Bronchial epithelial cell (primary cell): ENCODE measurements at regions not wholly inside any gene's neighbourhood (a gene's known extent, or its start where the extent isn't known, plus 50 kb on each side); places are given as distances from the start of the nearest gene placed in this dataset.

ENCODE experiments used
- DNase-seq: peaks from one replicate; pipeline ENCODE4 v3.0.0-alpha.2; 2010; ENCODE audit warnings: low read depth
- FAIRE-seq: peaks from 2 replicates; lab custom pipeline; 2011; peaks lifted over from hg19 to GRCh38; lab: Jason Lieb, UNC
- H3K27me3 ChIP-seq: 2 replicates; pipeline ENCODE4 v1.5.1; 2011; ENCODE audit warnings: low read length; ENCODE audit not compliant: control insufficient read depth, insufficient read depth
- H3K36me3 ChIP-seq: 2 replicates; pipeline ENCODE4 v1.5.1; 2011; ENCODE audit warnings: low read length; ENCODE audit not compliant: control insufficient read depth, insufficient read depth
- H3K4me3 ChIP-seq: 2 replicates; pipeline ENCODE4 v1.5.1; 2011; ENCODE audit warnings: mild to moderate bottlenecking, low read depth, low read length, control low read depth
- TF ChIP-seq, protein P1 (sequence below): IDR thresholded peaks from 2 replicates; pipeline ENCODE4 v1.5.1; 2011; ENCODE audit warnings: mild to moderate bottlenecking, moderate library complexity, low read length, control low read depth, inconsistent platforms; ENCODE audit not compliant: insufficient read depth, severe bottlenecking

DNA sequence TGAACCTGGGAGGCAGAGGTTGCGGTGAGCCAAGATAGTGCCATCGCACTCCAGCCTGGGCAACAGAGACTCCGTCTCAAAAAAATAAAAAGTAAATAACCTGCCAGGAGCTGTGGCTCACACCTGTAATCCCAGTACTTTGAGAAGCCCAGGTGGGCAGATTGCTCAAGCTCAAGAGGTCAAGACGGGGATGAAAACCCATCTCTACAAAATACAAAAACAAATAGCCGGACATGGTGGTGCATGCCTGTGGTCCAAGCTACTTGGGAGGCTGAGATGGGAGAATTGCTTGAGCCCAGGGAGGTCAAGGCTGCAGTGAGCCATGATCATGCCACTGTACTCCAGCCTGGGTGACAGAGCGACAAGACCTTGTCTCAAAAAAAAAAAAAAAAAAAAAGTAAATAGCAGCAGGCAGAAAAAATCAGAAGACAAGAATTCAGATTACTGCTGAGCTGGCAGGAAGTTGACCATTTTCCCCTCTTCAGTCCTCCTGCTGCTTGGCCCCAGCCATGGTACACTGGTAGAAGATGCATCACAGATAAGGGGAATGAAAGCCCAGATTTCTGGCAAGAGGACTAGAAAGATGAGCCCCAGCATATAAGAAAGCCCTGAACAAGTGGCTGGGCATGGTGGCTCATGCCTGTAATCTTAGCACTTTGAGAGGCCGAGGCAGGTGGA, 97.6 kb downstream of the TOMM20 start:
- TF ChIP-seq, protein P1, sequence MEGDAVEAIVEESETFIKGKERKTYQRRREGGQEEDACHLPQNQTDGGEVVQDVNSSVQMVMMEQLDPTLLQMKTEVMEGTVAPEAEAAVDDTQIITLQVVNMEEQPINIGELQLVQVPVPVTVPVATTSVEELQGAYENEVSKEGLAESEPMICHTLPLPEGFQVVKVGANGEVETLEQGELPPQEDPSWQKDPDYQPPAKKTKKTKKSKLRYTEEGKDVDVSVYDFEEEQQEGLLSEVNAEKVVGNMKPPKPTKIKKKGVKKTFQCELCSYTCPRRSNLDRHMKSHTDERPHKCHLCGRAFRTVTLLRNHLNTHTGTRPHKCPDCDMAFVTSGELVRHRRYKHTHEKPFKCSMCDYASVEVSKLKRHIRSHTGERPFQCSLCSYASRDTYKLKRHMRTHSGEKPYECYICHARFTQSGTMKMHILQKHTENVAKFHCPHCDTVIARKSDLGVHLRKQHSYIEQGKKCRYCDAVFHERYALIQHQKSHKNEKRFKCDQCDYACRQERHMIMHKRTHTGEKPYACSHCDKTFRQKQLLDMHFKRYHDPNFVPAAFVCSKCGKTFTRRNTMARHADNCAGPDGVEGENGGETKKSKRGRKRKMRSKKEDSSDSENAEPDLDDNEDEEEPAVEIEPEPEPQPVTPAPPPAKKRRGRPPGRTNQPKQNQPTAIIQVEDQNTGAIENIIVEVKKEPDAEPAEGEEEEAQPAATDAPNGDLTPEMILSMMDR, result no peak
- Histone ChIP-seq H3K27me3 (no peaks in the 10 kb centered on the region), H3K36me3 (no peaks in the 10 kb centered on the region), H3K4me3 (no peak overlapping the region)
- no peak for DNase-seq
- no peak for FAIRE-seq

DNA sequence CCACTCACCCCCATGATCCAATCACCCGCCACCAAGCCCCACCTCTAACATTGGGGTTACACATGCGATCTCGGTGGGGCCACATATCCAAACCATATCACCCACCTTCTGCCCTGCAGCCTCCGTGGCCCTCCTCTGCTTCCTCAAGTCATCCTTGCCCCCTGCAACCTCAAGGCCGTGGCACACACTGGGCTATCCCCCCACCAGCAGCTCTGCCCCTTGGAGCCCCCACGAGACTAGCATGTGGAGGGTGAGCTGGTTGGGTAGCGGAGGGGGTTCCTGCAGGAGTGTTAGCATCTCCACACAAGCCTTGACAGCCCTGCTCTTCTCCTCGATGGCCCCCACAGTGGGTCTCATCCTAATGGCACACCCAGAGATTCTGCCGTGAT, 100.8 kb downstream of the TOMM20 start:
- Histone ChIP-seq H3K4me3 (no peak overlapping the region), H3K36me3 (no peaks in the 10 kb centered on the region), H3K27me3 (no peaks in the 10 kb centered on the region)
- FAIRE-seq (no peak), DNase-seq (no peak)
- TF ChIP-seq, protein P1, result no peak

DNA sequence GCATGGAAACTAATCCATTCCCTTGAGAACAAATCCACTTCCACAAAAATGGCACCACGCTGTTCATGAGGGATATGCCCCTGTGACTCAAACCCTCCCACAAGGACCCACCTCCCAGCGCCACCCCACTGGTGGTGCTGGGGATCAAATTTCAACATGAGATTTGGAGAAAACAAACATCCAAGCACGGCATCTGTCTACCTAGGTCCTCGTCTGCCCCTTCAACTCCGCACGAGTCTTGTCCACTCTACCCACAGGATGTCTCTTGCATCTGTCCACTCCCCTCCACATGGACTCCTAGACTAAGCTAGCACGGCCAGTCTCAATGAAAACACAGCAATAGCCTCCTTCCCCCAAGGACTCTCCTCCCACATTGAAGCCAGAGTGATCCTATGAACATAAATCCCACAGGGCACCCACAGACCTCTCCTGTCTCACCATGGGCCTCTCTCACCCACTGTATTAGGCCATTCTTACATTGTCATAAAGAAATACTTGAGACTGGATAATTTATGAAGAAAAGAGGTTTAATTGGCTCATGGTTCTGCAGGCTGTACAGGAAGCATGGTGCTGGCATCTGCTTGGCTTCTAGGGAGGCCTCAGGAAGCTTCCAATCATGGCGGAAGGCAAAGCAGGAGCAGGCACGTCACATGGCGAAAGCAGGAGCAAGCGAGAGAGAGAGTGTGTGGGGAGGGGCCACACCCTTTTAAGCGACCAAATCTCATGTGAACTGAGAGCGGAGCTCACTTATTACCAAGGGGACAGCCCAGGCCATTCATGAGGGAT, 101.4 kb downstream of the TOMM20 start:
- no peaks in the 10 kb centered on the region for H3K27me3 ChIP-seq
- DNase-seq (no peak), FAIRE-seq (no peak)
- H3K4me3 ChIP-seq, result no peak overlapping the region
- TF ChIP-seq, protein P1, result no peak
- no peaks in the 10 kb centered on the region for H3K36me3 ChIP-seq

DNA sequence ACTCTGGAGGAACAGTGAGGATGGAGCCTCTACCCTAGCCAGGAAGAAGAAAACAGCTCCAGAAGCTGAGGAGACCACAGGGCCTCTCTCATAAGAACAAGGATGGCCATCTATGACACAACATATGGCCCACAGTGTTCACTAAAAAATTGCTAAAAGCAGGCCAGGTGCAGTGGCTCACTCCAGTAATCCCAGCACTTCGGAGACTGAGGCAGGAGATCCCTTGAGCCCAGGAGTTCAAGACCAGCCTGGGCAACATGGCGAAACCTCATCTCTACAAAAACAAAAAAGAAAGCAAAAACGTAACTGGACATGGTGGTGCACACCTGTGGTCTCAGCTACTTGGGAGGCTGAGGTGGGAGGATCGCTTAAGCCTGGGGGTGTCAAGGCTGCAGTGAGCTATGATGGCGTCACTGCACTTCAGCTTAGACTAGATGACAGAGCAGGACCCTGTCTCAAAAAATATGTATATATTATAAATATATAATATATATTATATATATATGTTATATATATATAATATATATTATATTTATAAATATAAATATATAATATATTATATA, 103.1 kb downstream of the TOMM20 start:
- TF ChIP-seq, protein P1, result no peak
- DNase-seq (no peak), FAIRE-seq (no peak)
- no peak overlapping the region for H3K4me3 ChIP-seq
- no peaks in the 10 kb centered on the region for H3K36me3 ChIP-seq
- H3K27me3 ChIP-seq, result no peaks in the 10 kb centered on the region

DNA sequence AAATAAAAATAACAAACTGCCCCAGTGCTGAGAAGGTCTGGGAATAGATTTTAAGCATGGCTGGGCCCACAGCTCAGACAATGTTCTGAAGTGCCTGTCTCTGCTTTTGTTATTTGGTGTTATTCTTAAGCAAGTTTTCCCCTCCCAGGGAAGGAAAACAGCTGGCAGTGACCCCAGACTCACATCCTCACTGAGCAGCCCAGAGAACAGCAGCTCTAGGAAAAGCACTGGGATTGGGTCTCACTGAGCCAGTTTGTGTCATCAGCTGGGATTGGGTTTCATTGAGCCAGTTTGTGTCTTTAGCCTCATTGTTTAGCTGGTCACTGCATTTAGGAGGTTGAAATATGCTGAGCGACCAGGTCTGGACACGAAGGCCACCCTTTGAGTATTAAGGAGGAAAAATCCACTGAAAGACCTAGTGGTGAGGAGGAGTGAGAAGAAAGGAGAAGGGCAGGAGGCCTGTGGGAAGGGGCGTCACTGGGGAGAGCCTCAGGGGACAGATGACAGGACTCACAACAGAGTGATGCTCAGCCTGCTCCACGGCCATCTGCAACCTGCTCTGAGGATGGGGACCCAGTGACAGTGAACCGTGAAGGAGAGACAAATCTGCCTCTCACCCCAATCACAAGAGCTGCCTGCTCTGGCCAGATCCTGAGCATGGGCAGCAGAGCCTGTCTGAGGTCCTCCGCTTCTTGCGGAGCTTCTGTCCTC, 103.8 kb downstream of the TOMM20 start:
- TF ChIP-seq, protein P1, result no peak
- H3K4me3 ChIP-seq, result no peak overlapping the region
- no peak for FAIRE-seq
- no peak for DNase-seq
- no peaks in the 10 kb centered on the region for H3K27me3 ChIP-seq
- no peaks in the 10 kb centered on the region for H3K36me3 ChIP-seq
